Transverse colon (tissue), 4 donors: ENCODE measurements at regions not wholly inside any gene's neighbourhood (a gene's known extent, or its start where the extent isn't known, plus 50 kb on each side); places are given as distances from the start of the nearest gene placed in this dataset.

Source experiments
- CTCF ChIP-seq, 5 experiments: fragments of 200-600 bp in 3 of 5; fragments of 450-650 bp in 2 of 5; sonication (generic) in 3 of 5; IDR thresholded peaks; 1 replicate in 2 of 5; 2 replicates in 3 of 5; pipeline ENCODE4 v1.5.1; 2016 to 2017; ENCODE audit warnings: antibody characterized with exemption in 5 of 5, inconsistent platforms in 3 of 5, mild to moderate bottlenecking in 2 of 5, moderate library complexity in 1 of 5
- EP300 ChIP-seq: sonication (generic); formaldehyde crosslinking; IDR thresholded peaks from one replicate; pipeline ENCODE4 v1.6.1; 2017; ENCODE audit warnings: antibody characterized with exemption, low read depth
- POLR2A ChIP-seq: fragments of 450-650 bp; IDR thresholded peaks from one replicate; pipeline ENCODE4 v1.6.1; 2016; ENCODE audit warnings: antibody characterized with exemption, mild to moderate bottlenecking, moderate library complexity
- POLR2AphosphoS5 ChIP-seq, 3 donors: sonication (generic); formaldehyde crosslinking; IDR thresholded peaks; one replicate each; pipeline ENCODE4 v1.6.1; 2016; ENCODE audit warnings: antibody characterized with exemption in 3 of 3

GRCh38 chr5:4980201-4980600 lies 159.9 kb upstream of the ADAMTS16 start:
- TF ChIP-seq CTCF (IDR thresholded peaks at IDR 0.05) (no peak), EP300 (no peak), POLR2A (no peak), POLR2AphosphoS5 (IDR thresholded peaks at IDR 0.05) (no peak)
